Testis (tissue), 2 donors: ENCODE measurements at regions not wholly inside any gene's neighbourhood (a gene's known extent, or its start where the extent isn't known, plus 50 kb on each side); places are given as distances from the start of the nearest gene placed in this dataset.

Experiments
- CTCF ChIP-seq, 3 experiments: fragments of 450-650 bp in 2 of 3; fragments of 200-600 bp in 1 of 3; sonication (generic) in 1 of 3; IDR thresholded peaks; one replicate each; pipeline ENCODE4 v1.5.1; 2016 to 2019; ENCODE audit warnings: antibody characterized with exemption in 3 of 3, mild to moderate bottlenecking in 2 of 3, moderate library complexity in 1 of 3
- POLR2A ChIP-seq: fragments of 450-650 bp; IDR thresholded peaks from one replicate; pipeline ENCODE4 v1.6.1; 2017; ENCODE audit warnings: antibody characterized with exemption, mild to moderate bottlenecking, moderate library complexity

- TF ChIP-seq POLR2A (no peak), CTCF (IDR thresholded peaks at IDR 0.05) (no peak)
Observed at GRCh38 chr2:122636097-122636496, 880.6 kb downstream of the TSN start.
